Neuronal stem cell (in vitro differentiated cells): ENCODE measurements at regions not wholly inside any gene's neighbourhood (a gene's known extent, or its start where the extent isn't known, plus 50 kb on each side); places are given as distances from the start of the nearest gene placed in this dataset.

Source experiments
- DNase-seq: peaks from one replicate; pipeline ENCODE4 v3.0.0-alpha.2; 2013; ENCODE audit warnings: low spot score
- H2AFZ ChIP-seq: one replicate; pipeline ENCODE4 v1.6.1; 2013; ENCODE audit warnings: mild to moderate bottlenecking, low read length, inconsistent platforms
- H2AK5ac ChIP-seq: 2 replicates; pipeline ENCODE4 v1.6.1; 2013; ENCODE audit warnings: low read depth, mild to moderate bottlenecking, inconsistent platforms, low read length, moderate library complexity, mixed read lengths
- H2BK120ac ChIP-seq: 2 replicates; pipeline ENCODE4 v1.6.1; 2013; ENCODE audit warnings: low read depth, mild to moderate bottlenecking, inconsistent platforms, low read length, moderate library complexity, mixed read lengths
- H2BK12ac ChIP-seq: one replicate; pipeline ENCODE4 v1.6.1; 2013; ENCODE audit warnings: low read length, inconsistent platforms
- H2BK15ac ChIP-seq: 2 replicates; pipeline ENCODE4 v1.6.1; 2013; ENCODE audit warnings: mild to moderate bottlenecking, low read length, inconsistent platforms, mixed read lengths
- H2BK5ac ChIP-seq: one replicate; pipeline ENCODE4 v1.6.1; 2013; ENCODE audit warnings: inconsistent platforms, mild to moderate bottlenecking, low read length, moderate library complexity
- H3K14ac ChIP-seq: one replicate; pipeline ENCODE4 v1.6.1; 2013; ENCODE audit warnings: low read length, inconsistent platforms
- H3K18ac ChIP-seq: 2 replicates; pipeline ENCODE4 v1.6.1; 2013; ENCODE audit warnings: low read length, inconsistent platforms
- H3K23ac ChIP-seq: 2 replicates; pipeline ENCODE4 v1.6.1; 2013; ENCODE audit warnings: low read depth, mild to moderate bottlenecking, mixed read lengths, low read length, inconsistent platforms; ENCODE audit not compliant: poor library complexity
- H3K27ac ChIP-seq: replicated peaks from 3 replicates; pipeline ENCODE4 v1.5.1; 2013; ENCODE audit warnings: low read length, inconsistent platforms
- H3K27me3 ChIP-seq, 3 experiments: 2 replicates each; pipeline ENCODE4 v1.6.1; 2013; ENCODE audit warnings: low read length in 3 of 3, mild to moderate bottlenecking in 2 of 3, inconsistent platforms in 1 of 3, low read depth in 1 of 3, mixed read lengths in 1 of 3, moderate library complexity in 1 of 3; ENCODE audit not compliant: control insufficient read depth in 3 of 3, insufficient read depth in 3 of 3
- H3K36me3 ChIP-seq, 2 donors: replicated peaks in 1 of 2; 2 replicates each; pipeline ENCODE4 v1.6.1; 2013; ENCODE audit warnings: low read length in 2 of 2; ENCODE audit not compliant: control insufficient read depth in 2 of 2, insufficient read depth in 2 of 2
- H3K4ac ChIP-seq: 2 replicates; pipeline ENCODE4 v1.6.1; 2013; ENCODE audit warnings: inconsistent platforms, mild to moderate bottlenecking, low read length, moderate library complexity
- H3K4me1 ChIP-seq, 2 donors: 1 replicate in 1 of 2; 2 replicates in 1 of 2; pipeline ENCODE4 v1.6.1; 2013; ENCODE audit warnings: low read length in 2 of 2, low read depth in 1 of 2; ENCODE audit not compliant: control insufficient read depth in 2 of 2, insufficient read depth in 1 of 2
- H3K4me2 ChIP-seq: one replicate; pipeline ENCODE4 v1.6.1; 2013; ENCODE audit warnings: mild to moderate bottlenecking, low read length, inconsistent platforms; ENCODE audit not compliant: insufficient read depth, poor library complexity, severe bottlenecking
- H3K4me3 ChIP-seq, 2 donors: 2 replicates each; pipeline ENCODE4 v1.5.1; 2013; ENCODE audit warnings: low read length in 2 of 2, mild to moderate bottlenecking in 2 of 2, inconsistent platforms in 1 of 2, moderate library complexity in 1 of 2
- H3K79me1 ChIP-seq: one replicate; pipeline ENCODE4 v1.6.1; 2013; ENCODE audit warnings: low read depth, mild to moderate bottlenecking, inconsistent platforms, low read length, moderate library complexity
- H3K9ac ChIP-seq: one replicate; pipeline ENCODE4 v1.6.1; 2013; ENCODE audit warnings: mild to moderate bottlenecking, low read depth, low read length, inconsistent platforms; ENCODE audit not compliant: poor library complexity
- H3K9me3 ChIP-seq, 2 donors: replicated peaks in 1 of 2; 2 replicates each; pipeline versions ENCODE3 to v1.6.1; 2013; ENCODE audit warnings: low read length in 2 of 2, mild to moderate bottlenecking in 2 of 2, inconsistent platforms in 1 of 2, low read depth in 1 of 2, mixed read lengths in 1 of 2, moderate library complexity in 1 of 2; ENCODE audit not compliant: control insufficient read depth in 2 of 2, insufficient read depth in 1 of 2
- H4K8ac ChIP-seq: one replicate; pipeline ENCODE4 v1.6.1; 2013; ENCODE audit warnings: low read depth, mild to moderate bottlenecking, inconsistent platforms, low read length, moderate library complexity
- H4K91ac ChIP-seq: one replicate; pipeline ENCODE4 v1.6.1; 2013; ENCODE audit warnings: low read length, low read depth, mild to moderate bottlenecking, inconsistent platforms; ENCODE audit not compliant: poor library complexity
- WGBS, 2 donors: extraction: QIAGEN DNeasy Blood & Tissue Kit; methylation state at CpG; one replicate each; pipeline ENCODE4 v1.1.7; 2013; ENCODE audit warnings: missing lambda C conversion rate in 2 of 2, mixed read lengths in 1 of 2; ENCODE audit not compliant: insufficient read length in 2 of 2, insufficient replicate concordance in 1 of 2; ENCODE audit errors: extremely low coverage in 2 of 2; 5-methylcytosine and 5-hydroxymethylcytosine counted together

- Histone ChIP-seq H2BK120ac (no peak overlapping the region), H3K4me2 (no peak overlapping the region), H4K8ac (no peak overlapping the region), H3K27me3 (no peaks in the 10 kb centered on the region), H3K9ac (no peak overlapping the region), H3K9me3 (no peaks in the 10 kb centered on the region), H2BK15ac (no peak overlapping the region), H3K36me3 (peaks cover 0 to 2% of the 10 kb centered on the region in 2 donors), H3K23ac (no peak overlapping the region), H2BK5ac (no peak overlapping the region), H3K14ac (no peak overlapping the region), H3K4me1 (peaks cover 0 to 2% of the 10 kb centered on the region in 2 donors), H2BK12ac (no peak overlapping the region), H3K18ac (no peak overlapping the region), H3K4ac (no peak overlapping the region), H2AFZ (no peak overlapping the region), H3K27ac (no peak overlapping the region), H3K4me3 (no peak overlapping the region), H4K91ac (no peak overlapping the region), H2AK5ac (no peak overlapping the region), H3K79me1 (no peaks in the 10 kb centered on the region)
- no peak for DNase-seq
- WGBS, 2 donors: no CpG with 5 or more reads among the region's 5 CpGs
Measured at GRCh38 chr16:82298472-82298871, 128.4 kb upstream of the MPHOSPH6 start.

DNA sequence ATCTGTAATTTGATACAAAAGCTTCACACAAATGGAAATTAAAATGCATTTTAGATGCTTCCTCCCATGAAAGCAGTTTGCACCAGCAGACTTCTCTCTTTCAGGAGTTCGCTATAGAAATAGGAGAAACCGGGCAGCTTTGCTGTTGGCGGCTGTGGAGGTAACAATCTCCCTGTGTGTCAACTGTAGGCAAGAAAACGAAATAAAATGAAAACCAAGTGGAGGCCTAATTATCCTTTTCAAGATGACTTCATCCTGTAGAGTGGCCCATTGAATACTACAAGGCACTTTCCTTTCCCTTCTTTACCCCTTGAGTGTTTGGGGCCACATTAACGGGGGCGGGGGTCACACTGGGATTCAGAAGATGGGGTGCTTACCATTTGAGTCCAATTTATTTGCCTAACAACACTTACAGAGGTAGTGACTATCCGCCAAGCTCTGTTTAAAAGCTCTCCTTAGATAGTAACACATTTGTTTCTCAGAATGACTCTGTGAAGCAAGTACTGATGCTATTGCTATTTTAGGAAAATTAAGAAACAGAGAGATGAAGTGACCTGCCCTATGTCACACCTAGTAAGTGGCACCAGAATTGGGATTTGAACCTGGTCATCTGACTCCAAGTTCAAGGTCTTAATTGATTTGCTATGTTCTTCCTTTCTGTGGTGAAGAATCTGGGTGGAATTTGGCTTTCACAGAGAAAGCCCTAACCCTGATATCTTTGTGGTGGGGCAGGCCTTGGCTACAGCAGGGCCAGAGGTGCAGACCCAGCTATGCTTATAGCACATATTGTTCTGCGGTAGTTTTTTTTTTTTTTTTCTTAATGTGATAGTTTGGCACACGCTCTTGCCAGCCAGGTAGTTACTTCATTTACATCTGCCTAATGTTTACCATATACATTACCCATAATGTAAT, 125.5 kb upstream of the MPHOSPH6 start:
- no peaks in the 10 kb centered on the region for H3K9me3 ChIP-seq
- H3K18ac ChIP-seq: no peak overlapping the region
- H3K27me3 ChIP-seq: no peaks in the 10 kb centered on the region
- H3K4me1 ChIP-seq: peaks cover 0 to 2% of the 10 kb centered on the region in 2 donors
- no peak overlapping the region for H3K23ac ChIP-seq
- no peak overlapping the region for H4K91ac ChIP-seq
- H2BK15ac ChIP-seq: no peak overlapping the region
- H2BK120ac ChIP-seq: no peak overlapping the region
- no CpG with 5 or more reads among the region's 9 CpGs for WGBS, 2 donors
- peak overlapping the region; percentile 31 for H2AFZ ChIP-seq
- no peak for DNase-seq
- no peak overlapping the region for H3K4me3 ChIP-seq
- H3K4me2 ChIP-seq: no peak overlapping the region
- H4K8ac ChIP-seq: no peak overlapping the region
- no peak overlapping the region for H3K14ac ChIP-seq
- H3K9ac ChIP-seq: no peak overlapping the region
- no peaks in the 10 kb centered on the region for H3K79me1 ChIP-seq
- no peak overlapping the region for H3K27ac ChIP-seq
- no peak overlapping the region for H2BK12ac ChIP-seq
- H2BK5ac ChIP-seq: no peak overlapping the region
- no peak overlapping the region for H2AK5ac ChIP-seq
- no peak overlapping the region for H3K4ac ChIP-seq
- peaks cover 0 to 2% of the 10 kb centered on the region in 2 donors for H3K36me3 ChIP-seq

- Histone ChIP-seq H3K9ac (no peak overlapping the region), H3K18ac (no peak overlapping the region), H2BK15ac (no peak overlapping the region), H2AFZ (no peak overlapping the region), H3K4me3 (no peak overlapping the region), H3K14ac (no peak overlapping the region), H4K8ac (no peak overlapping the region), H3K36me3 (peaks cover 0 to 2% of the 10 kb centered on the region in 2 donors), H3K27me3 (no peaks in the 10 kb centered on the region), H3K27ac (no peak overlapping the region), H2AK5ac (no peak overlapping the region), H3K9me3 (no peaks in the 10 kb centered on the region), H3K4me1 (peaks cover 0 to 2% of the 10 kb centered on the region in 2 donors), H3K23ac (no peak overlapping the region), H3K79me1 (no peaks in the 10 kb centered on the region), H2BK120ac (no peak overlapping the region), H4K91ac (no peak overlapping the region), H2BK12ac (no peak overlapping the region), H3K4ac (no peak overlapping the region), H3K4me2 (no peak overlapping the region), H2BK5ac (no peak overlapping the region)
- DNase-seq: no peak
- no CpG with 5 or more reads among the region's 2 CpGs for WGBS, 2 donors
Measured at GRCh38 chr16:82293671-82294070, 123.6 kb upstream of the MPHOSPH6 start.

GRCh38 chr16:82287937-82288336, 117.9 kb upstream of the MPHOSPH6 start:
- Histone ChIP-seq H3K4ac (no peak overlapping the region), H2BK5ac (no peak overlapping the region), H3K27ac (no peak overlapping the region), H2BK120ac (no peak overlapping the region), H3K18ac (no peak overlapping the region), H2BK15ac (no peak overlapping the region), H3K4me1 (no peaks in the 10 kb centered on the region), H4K91ac (no peak overlapping the region), H3K79me1 (no peaks in the 10 kb centered on the region), H3K23ac (no peak overlapping the region), H2BK12ac (no peak overlapping the region), H3K27me3 (peaks cover 0 to 6% (median 0%) of the 10 kb centered on the region in 3 experiments), H3K9me3 (no peaks in the 10 kb centered on the region), H3K4me2 (no peak overlapping the region), H3K14ac (no peak overlapping the region), H3K36me3 (no peaks in the 10 kb centered on the region), H3K9ac (no peak overlapping the region), H2AK5ac (no peak overlapping the region), H3K4me3 (no peak overlapping the region), H4K8ac (no peak overlapping the region), H2AFZ (no peak overlapping the region)
- DNase-seq: no peak
- WGBS, 2 donors: no CpG with 5 or more reads among the region's 3 CpGs
